Activated B cell treated with CpG ODN at 0.5 μM for 24 hours (primary cell): ENCODE measurements at regions not wholly inside any gene's neighbourhood (a gene's known extent, or its start where the extent isn't known, plus 50 kb on each side); places are given as distances from the start of the nearest gene placed in this dataset.

Source experiments
- ATAC-seq: fragments of 200-7000 bp; cut with Tn5 transposase; one replicate; pipeline ENCODE4 v1.10.0; 2021; ENCODE audit warnings: low read depth, mild to moderate bottlenecking, moderate library complexity
- CTCF ChIA-PET: fragments of 350-600 bp; sonication (Branson Sonifier 250); formaldehyde crosslinking; loops from one replicate; lab custom pipeline; 2021; ENCODE audit warnings: antibody characterized with exemption; lab: Charles Lee
- POLR2A ChIA-PET: fragments of 350-600 bp; sonication (Branson Sonifier 250); formaldehyde crosslinking; loops from one replicate; lab custom pipeline; 2021; ENCODE audit warnings: antibody characterized with exemption; lab: Charles Lee
- DNase-seq: peaks from one replicate; pipeline ENCODE4 v3.0.0; 2022
- H3K27ac Mint-ChIP-seq: one replicate; pipeline ENCODE4 v1.8.0; 2020; ENCODE audit warnings: mixed read lengths
- H3K27me3 Mint-ChIP-seq: one replicate; pipeline ENCODE4 v1.8.0; 2021; ENCODE audit warnings: mixed read lengths
- H3K36me3 Mint-ChIP-seq: one replicate; pipeline ENCODE4 v1.8.0; 2021; ENCODE audit warnings: low read depth, mixed read lengths
- H3K4me1 Mint-ChIP-seq: one replicate; pipeline ENCODE4 v1.8.0; 2021; ENCODE audit warnings: mixed read lengths
- H3K4me3 Mint-ChIP-seq: one replicate; pipeline ENCODE4 v1.8.0; 2020; ENCODE audit warnings: mild to moderate bottlenecking, mixed read lengths
- H3K9me3 Mint-ChIP-seq: one replicate; pipeline ENCODE4 v1.8.0; 2020; ENCODE audit warnings: mixed read lengths
- CTCF ChIP-seq: fragments of 200-600 bp; IDR thresholded peaks from one replicate; pipeline ENCODE4 v1.8.0; 2022; ENCODE audit warnings: antibody characterized with exemption, mild to moderate bottlenecking
- intact Hi-C: fragments of 100-400 bp; cut with micrococcal nuclease; formaldehyde crosslinking; loops from one replicate; pipeline ENCODE4 v1.15.1; 2024

GRCh38 chr4:184934961-184935360, 83.3 kb upstream of the HELT start:
- Mint-ChIP-seq H3K27ac (no peak overlapping the region), H3K4me1 (no peaks in the 10 kb centered on the region), H3K9me3 (no peaks in the 10 kb centered on the region), H3K4me3 (no peak overlapping the region), H3K27me3 (peaks cover 3% of the 10 kb centered on the region), H3K36me3 (no peaks in the 10 kb centered on the region)
- ATAC-seq (no peak), DNase-seq (no peak)
- no peak for TF ChIP-seq CTCF
- ChIA-PET CTCF (no interaction called here), POLR2A (no interaction called here)
- intact Hi-C loops, result no loop called here

DNA sequence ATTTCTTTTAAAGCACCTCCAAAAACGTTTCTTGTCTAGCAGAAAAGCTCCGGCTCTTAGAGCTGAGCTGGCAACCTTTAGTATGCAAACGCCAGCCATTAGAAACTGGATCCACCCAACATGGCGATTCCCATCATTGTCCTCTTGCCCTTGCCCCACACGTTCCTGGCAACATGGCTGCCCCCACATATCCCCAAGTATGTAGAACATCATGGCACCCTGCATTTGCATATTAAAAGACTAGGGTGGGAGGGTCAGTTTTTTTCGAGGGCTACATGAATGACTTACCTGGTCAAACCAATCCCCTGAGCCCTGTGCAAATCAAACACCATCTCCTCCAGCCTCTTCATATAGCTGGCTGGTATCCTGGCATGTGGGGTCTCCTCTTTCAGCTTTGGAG, 82.2 kb upstream of the HELT start:
- Mint-ChIP-seq H3K27ac (no peak overlapping the region), H3K27me3 (peaks cover 3% of the 10 kb centered on the region), H3K36me3 (no peaks in the 10 kb centered on the region), H3K4me3 (no peak overlapping the region), H3K4me1 (no peaks in the 10 kb centered on the region), H3K9me3 (no peaks in the 10 kb centered on the region)
- ATAC-seq, result no peak
- CTCF ChIA-PET, result no interaction called here
- intact Hi-C loops, result no loop called here
- POLR2A ChIA-PET, result no interaction called here
- TF ChIP-seq CTCF, result no peak
- DNase-seq, result no peak

DNA sequence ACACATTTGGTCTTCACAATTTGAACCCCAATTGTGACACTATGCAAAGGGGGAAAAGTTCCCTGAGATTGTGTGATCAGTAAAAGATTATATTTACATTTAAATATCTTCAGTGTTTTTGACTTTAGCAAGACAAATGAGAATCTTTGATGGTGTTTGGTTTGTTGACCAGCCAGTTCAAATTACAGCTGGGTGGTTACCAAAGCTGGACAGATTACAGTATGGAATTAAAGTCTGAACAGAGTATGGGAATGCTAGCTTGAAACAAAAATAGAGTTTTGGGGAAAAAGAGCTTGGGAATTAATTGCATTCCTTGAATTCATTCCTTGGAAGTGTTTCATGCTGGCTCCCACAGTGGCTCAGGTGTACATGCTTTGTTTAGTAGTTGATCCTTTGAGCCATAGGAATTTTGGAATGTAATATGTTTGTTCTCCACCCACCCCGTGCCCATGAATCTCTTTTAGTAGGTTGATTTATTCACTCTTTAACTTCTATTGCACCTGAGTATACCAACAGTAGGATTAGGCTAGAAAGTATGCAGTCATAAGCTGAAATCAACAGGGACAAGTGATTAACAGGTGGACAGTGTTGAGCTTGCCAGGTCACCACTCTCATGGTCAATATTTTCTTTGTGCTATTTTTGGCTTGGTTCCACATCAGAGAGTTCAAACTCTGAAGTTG, 81.1 kb upstream of the HELT start:
- Mint-ChIP-seq H3K4me3 (no peak overlapping the region), H3K36me3 (no peaks in the 10 kb centered on the region), H3K9me3 (no peaks in the 10 kb centered on the region), H3K27me3 (peaks cover 3% of the 10 kb centered on the region), H3K27ac (no peak overlapping the region), H3K4me1 (no peaks in the 10 kb centered on the region)
- intact Hi-C loops, result no loop called here
- CTCF ChIA-PET, result no interaction called here
- DNase-seq (no peak), ATAC-seq (no peak)
- POLR2A ChIA-PET, result no interaction called here
- no peak for TF ChIP-seq CTCF

DNA sequence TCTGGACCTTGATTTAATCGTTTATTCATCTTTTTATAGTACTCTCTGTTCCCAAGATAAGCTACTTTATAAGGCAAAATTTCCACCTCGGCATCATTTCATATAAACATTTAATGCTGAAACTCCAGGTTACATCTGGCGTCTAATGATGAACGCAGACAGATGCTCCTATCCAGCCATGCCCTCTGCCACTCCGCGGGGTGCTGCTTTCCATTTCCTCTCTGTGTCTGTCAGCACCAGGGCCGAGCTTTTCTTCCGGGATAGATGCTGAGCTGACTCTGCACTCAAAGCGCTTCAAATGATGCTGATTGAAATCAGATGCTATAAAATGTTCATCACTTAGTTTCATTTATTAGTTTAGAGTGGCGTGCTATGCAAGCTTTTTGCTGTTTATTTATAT, 80.5 kb upstream of the HELT start:
- ATAC-seq (no peak), DNase-seq (no peak)
- TF ChIP-seq CTCF, result no peak
- Mint-ChIP-seq H3K9me3 (no peaks in the 10 kb centered on the region), H3K27ac (no peak overlapping the region), H3K36me3 (no peaks in the 10 kb centered on the region), H3K4me3 (no peak overlapping the region), H3K27me3 (peaks cover 3% of the 10 kb centered on the region), H3K4me1 (no peaks in the 10 kb centered on the region)
- ChIA-PET POLR2A (no interaction called here), CTCF (no interaction called here)
- intact Hi-C loops, result no loop called here

DNA sequence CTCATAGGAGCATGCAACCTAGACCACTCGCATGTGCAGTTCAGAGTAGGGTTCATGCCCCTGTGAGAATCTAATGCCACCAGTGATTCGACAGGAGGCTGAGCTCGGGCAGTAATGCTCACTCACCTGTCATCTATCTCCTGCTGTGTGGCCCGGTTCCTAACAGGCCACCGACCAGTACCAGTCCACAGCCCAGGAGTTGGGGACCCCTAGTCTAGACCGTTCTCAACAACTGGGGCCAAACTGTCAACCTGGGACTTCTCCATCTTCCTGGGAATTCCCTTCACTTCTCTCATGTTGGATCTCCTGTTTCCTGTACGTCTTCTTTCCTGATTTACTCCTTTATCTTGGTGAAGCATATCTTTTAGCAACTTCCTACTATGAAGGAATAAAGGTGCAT, 79.4 kb upstream of the HELT start:
- no peak for TF ChIP-seq CTCF
- Mint-ChIP-seq H3K9me3 (no peaks in the 10 kb centered on the region), H3K36me3 (no peaks in the 10 kb centered on the region), H3K4me1 (no peaks in the 10 kb centered on the region), H3K27me3 (peaks cover 3% of the 10 kb centered on the region), H3K27ac (no peak overlapping the region), H3K4me3 (no peak overlapping the region)
- intact Hi-C loops, result no loop called here
- CTCF ChIA-PET, result no interaction called here
- POLR2A ChIA-PET, result no interaction called here
- ATAC-seq (no peak), DNase-seq (no peak)
